ENCODE measurements at regions not wholly inside any gene's neighbourhood (a gene's known extent, or its start where the extent isn't known, plus 50 kb on each side); places are given as distances from the start of the nearest gene placed in this dataset.

DNA sequence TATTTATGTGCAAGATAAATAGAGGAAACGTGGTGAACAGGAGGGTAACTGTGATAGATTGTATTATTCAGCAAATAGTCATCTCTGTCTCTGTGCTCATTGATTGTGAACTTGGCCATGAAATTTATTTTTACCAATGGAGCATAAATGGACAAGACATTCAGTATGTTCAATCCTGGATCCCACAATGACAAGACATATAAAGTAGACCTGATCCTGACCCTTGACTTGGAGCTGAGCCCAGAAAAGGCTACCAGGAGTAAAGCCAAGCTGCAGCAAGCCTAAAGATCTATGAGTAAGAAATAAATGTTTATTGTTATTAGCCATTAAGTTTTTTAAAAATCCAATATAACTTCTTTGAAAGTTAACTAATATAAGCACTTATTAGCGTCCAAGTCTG, 531.2 kb downstream of the PIK3C3 start:
- Mint-ChIP-seq H3K36me3 (ENCODE audit: insufficient read depth in 1 of 3, low read depth in 3 of 3) (peaks cover 0 to 11% (median 0%) of the 10 kb centered on the region in 3 experiments; a peak in 4 of 7 replicates), H3K27ac (no peak overlapping the region), H3K9me3 (peaks cover 8% of the 10 kb centered on the region in 2 experiments), H3K4me3 (no peak overlapping the region), H3K4me1 (no peaks in the 10 kb centered on the region), H3K27me3 (ENCODE audit: low read depth) (no peaks in the 10 kb centered on the region)
- Histone ChIP-seq H4K8ac (replicated peaks; ENCODE audit: insufficient read length, low read depth, low read length) (no peak overlapping the region), H2BK15ac (ENCODE audit: low read depth, low read length) (no peak overlapping the region), H2AK5ac (ENCODE audit: insufficient read length, low read length) (no peak overlapping the region), H4K20me1 (ENCODE audit: control insufficient read depth, insufficient read depth, insufficient read length) (no peaks in the 10 kb centered on the region), H3K56ac (ENCODE audit: insufficient read length, low read depth, low read length) (no peak overlapping the region), H2BK20ac (ENCODE audit: low read depth, low read length, poor library complexity, severe bottlenecking) (no peak overlapping the region), H2BK120ac (ENCODE audit: low read depth, low read length, poor library complexity, severe bottlenecking) (no peak overlapping the region), H2AFZ (ENCODE audit: low read length) (no peak overlapping the region), H3K27ac (ENCODE audit: insufficient read length, low read depth, low read length) (no peak overlapping the region), H3K4me1 (ENCODE audit: insufficient read depth, low read length) (no peaks in the 10 kb centered on the region), H3K14ac (ENCODE audit: insufficient read depth, low read length) (no peak overlapping the region), H2BK5ac (ENCODE audit: insufficient read length, low read length) (no peak overlapping the region), H3K79me2 (ENCODE audit: insufficient read depth, low read length) (no peaks in the 10 kb centered on the region), H3T11ph (ENCODE audit: low read length) (no peak overlapping the region), H4K5ac (ENCODE audit: insufficient read length, low read depth, low read length) (no peak overlapping the region), H4K91ac (ENCODE audit: insufficient read length, low read depth, low read length) (no peak overlapping the region), H3K9ac (ENCODE audit: extremely low read depth, insufficient read length, low read length) (no peak overlapping the region), H3K23me2 (ENCODE audit: insufficient read length, low read depth, low read length, poor library complexity, severe bottlenecking) (no peaks in the 10 kb centered on the region), H3K27me3 (ENCODE audit: insufficient read depth, low read length) (no peaks in the 10 kb centered on the region), H3K79me1 (ENCODE audit: insufficient read depth, low read depth, low read length, poor library complexity, severe bottlenecking) (no peaks in the 10 kb centered on the region), H3K4me2 (ENCODE audit: insufficient read depth, insufficient read length, low read length) (no peak overlapping the region), H2BK12ac (ENCODE audit: insufficient read length, low read depth, low read length) (no peak overlapping the region), H3K23ac (ENCODE audit: insufficient read length, low read depth, low read length) (no peak overlapping the region), H3K18ac (ENCODE audit: insufficient read length, low read depth, low read length) (no peak overlapping the region), H3K9me3 (ENCODE audit: control insufficient read depth, low read depth, low read length) (no peaks in the 10 kb centered on the region), H3K4ac (ENCODE audit: low read depth, low read length) (no peak overlapping the region)
- TF ChIP-seq, protein P1, sequence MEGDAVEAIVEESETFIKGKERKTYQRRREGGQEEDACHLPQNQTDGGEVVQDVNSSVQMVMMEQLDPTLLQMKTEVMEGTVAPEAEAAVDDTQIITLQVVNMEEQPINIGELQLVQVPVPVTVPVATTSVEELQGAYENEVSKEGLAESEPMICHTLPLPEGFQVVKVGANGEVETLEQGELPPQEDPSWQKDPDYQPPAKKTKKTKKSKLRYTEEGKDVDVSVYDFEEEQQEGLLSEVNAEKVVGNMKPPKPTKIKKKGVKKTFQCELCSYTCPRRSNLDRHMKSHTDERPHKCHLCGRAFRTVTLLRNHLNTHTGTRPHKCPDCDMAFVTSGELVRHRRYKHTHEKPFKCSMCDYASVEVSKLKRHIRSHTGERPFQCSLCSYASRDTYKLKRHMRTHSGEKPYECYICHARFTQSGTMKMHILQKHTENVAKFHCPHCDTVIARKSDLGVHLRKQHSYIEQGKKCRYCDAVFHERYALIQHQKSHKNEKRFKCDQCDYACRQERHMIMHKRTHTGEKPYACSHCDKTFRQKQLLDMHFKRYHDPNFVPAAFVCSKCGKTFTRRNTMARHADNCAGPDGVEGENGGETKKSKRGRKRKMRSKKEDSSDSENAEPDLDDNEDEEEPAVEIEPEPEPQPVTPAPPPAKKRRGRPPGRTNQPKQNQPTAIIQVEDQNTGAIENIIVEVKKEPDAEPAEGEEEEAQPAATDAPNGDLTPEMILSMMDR (conservative IDR thresholded peaks at IDR 0.05), result no peak
- DNase-seq, result no peak
- WGBS (ENCODE audit: extremely low coverage, insufficient read length, low lambda C conversion rate), result no CpG with 5 or more reads among the region's 2 CpGs
